ENCODE measurements at regions not wholly inside any gene's neighbourhood (a gene's known extent, or its start where the extent isn't known, plus 50 kb on each side); places are given as distances from the start of the nearest gene placed in this dataset.

DNA sequence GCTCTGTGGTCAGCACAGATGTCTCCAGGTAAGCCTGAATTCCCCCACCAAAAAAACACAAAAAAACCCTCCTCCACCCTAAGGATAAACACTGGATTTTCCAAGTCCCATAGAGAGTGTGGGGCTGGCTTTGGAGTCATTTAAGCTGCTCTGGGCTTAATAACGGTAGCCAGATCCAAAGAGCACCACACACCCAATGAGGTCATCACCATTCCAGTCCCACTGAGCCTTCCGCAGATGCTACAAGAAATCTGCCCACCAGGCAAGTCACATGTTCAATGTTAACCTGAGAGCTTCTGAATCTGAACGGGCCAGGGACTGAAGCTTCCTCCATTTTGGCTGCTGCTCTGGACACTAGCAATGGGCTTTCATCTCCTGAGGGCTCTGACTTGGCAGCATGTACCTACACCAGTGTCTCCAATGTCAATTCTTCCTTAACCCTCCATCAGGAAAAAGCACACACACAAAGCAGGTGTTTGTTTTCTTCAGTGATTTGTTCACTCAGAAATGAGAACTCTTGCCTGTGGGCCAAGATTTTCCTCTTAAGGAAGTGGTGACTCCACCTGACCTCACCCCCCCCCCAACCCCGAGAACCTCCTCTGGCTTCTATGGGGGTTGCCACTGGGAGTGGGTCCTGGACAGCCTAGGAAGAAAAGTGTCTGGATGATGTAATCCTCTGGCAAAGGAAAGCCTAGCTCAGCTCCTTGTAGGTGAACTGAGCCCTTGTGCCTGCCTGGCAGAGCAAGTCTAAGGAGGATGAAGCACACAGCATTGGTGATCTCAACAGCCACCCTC lies 220.1 kb downstream of the FOXL1 start:
- TF ChIP-seq, protein P1, sequence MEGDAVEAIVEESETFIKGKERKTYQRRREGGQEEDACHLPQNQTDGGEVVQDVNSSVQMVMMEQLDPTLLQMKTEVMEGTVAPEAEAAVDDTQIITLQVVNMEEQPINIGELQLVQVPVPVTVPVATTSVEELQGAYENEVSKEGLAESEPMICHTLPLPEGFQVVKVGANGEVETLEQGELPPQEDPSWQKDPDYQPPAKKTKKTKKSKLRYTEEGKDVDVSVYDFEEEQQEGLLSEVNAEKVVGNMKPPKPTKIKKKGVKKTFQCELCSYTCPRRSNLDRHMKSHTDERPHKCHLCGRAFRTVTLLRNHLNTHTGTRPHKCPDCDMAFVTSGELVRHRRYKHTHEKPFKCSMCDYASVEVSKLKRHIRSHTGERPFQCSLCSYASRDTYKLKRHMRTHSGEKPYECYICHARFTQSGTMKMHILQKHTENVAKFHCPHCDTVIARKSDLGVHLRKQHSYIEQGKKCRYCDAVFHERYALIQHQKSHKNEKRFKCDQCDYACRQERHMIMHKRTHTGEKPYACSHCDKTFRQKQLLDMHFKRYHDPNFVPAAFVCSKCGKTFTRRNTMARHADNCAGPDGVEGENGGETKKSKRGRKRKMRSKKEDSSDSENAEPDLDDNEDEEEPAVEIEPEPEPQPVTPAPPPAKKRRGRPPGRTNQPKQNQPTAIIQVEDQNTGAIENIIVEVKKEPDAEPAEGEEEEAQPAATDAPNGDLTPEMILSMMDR (IDR thresholded peaks at IDR 0.05; ENCODE audit: borderline replicate concordance, extremely low read depth, low read length, poor library complexity, severe bottlenecking) = no peak
- no peak for TF ChIP-seq EZH2 (IDR thresholded peaks at IDR 0.05; ENCODE audit: borderline replicate concordance, low read depth, low read length, severe bottlenecking)
